ENCODE measurements at regions not wholly inside any gene's neighbourhood (a gene's known extent, or its start where the extent isn't known, plus 50 kb on each side); places are given as distances from the start of the nearest gene placed in this dataset.
"Not testable (repeated sequence)": the region's sequence is repeated elsewhere in the genome, so short reads cannot be mapped to it uniquely, and the experiment has no call there.

DNA sequence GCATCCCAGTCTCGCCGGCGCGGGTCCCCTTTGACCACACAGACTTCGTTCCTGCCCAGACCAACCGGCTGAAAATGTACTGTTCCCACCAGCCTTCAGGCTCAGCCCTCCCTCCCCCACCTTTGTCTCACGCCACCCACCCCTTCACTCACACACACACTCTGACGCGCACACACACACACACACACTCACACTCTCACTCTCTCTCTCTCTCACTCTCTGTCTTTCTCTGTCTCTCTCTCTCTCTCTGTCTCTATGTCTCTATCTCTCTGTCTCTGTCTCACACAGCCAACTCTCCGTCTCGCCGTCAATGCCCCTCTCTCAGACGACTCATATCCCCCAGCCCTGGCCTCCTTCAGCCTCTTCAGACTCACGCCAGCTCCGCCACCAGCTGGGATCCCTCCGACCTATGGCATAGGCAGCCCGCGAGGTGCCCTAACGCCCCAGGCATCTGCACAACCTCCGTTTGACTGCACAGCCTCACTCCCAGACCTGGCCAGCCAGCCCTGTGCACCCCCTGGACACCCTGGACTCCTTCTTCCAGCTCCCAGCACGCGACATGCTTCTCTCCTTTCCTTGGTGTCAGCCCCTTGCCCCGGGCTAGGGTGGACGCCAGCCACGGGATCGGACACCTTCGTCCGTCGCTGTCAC is 53.4 kb upstream of the FCGR2A start:
- TF ChIP-seq CTCF (conservative IDR thresholded peaks at IDR 0.05; ENCODE audit: low read depth, low read length); EZH2 (IDR thresholded peaks at IDR 0.05; ENCODE audit: borderline replicate concordance, low read depth, low read length, poor library complexity, severe bottlenecking): not testable (repeated sequence)

Data from A673 (cell line).